ENCODE measurements at regions not wholly inside any gene's neighbourhood (a gene's known extent, or its start where the extent isn't known, plus 50 kb on each side); places are given as distances from the start of the nearest gene placed in this dataset.

DNA sequence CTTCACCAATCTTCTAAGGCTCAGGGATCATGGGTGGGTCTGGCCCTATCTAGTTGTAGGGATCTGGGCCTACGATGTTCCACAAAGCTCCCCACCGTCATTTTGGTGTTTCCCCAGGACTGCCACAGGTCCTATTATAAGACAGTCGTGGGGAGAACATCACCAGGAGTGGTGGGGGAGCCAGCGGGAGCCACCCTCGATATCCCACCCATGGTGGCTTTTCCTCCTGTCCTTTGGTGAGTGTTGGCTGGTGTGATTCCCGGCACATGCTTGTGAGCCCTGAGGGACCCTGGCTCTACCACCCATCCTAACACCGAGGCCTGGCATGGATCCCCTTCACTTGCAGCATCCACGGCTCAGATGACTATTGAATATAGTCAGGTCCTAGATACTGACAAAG lies 247.4 kb downstream of the ACTR3B start:
- TF ChIP-seq HNF4A (conservative IDR thresholded peaks at IDR 0.05): no peak
- TF ChIP-seq, protein P1, sequence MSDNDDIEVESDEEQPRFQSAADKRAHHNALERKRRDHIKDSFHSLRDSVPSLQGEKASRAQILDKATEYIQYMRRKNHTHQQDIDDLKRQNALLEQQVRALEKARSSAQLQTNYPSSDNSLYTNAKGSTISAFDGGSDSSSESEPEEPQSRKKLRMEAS (IDR thresholded peaks at IDR 0.05): no peak
- TF ChIP-seq, protein P2, sequence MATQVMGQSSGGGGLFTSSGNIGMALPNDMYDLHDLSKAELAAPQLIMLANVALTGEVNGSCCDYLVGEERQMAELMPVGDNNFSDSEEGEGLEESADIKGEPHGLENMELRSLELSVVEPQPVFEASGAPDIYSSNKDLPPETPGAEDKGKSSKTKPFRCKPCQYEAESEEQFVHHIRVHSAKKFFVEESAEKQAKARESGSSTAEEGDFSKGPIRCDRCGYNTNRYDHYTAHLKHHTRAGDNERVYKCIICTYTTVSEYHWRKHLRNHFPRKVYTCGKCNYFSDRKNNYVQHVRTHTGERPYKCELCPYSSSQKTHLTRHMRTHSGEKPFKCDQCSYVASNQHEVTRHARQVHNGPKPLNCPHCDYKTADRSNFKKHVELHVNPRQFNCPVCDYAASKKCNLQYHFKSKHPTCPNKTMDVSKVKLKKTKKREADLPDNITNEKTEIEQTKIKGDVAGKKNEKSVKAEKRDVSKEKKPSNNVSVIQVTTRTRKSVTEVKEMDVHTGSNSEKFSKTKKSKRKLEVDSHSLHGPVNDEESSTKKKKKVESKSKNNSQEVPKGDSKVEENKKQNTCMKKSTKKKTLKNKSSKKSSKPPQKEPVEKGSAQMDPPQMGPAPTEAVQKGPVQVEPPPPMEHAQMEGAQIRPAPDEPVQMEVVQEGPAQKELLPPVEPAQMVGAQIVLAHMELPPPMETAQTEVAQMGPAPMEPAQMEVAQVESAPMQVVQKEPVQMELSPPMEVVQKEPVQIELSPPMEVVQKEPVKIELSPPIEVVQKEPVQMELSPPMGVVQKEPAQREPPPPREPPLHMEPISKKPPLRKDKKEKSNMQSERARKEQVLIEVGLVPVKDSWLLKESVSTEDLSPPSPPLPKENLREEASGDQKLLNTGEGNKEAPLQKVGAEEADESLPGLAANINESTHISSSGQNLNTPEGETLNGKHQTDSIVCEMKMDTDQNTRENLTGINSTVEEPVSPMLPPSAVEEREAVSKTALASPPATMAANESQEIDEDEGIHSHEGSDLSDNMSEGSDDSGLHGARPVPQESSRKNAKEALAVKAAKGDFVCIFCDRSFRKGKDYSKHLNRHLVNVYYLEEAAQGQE (IDR thresholded peaks at IDR 0.05): no peak
- TF ChIP-seq, protein P3, sequence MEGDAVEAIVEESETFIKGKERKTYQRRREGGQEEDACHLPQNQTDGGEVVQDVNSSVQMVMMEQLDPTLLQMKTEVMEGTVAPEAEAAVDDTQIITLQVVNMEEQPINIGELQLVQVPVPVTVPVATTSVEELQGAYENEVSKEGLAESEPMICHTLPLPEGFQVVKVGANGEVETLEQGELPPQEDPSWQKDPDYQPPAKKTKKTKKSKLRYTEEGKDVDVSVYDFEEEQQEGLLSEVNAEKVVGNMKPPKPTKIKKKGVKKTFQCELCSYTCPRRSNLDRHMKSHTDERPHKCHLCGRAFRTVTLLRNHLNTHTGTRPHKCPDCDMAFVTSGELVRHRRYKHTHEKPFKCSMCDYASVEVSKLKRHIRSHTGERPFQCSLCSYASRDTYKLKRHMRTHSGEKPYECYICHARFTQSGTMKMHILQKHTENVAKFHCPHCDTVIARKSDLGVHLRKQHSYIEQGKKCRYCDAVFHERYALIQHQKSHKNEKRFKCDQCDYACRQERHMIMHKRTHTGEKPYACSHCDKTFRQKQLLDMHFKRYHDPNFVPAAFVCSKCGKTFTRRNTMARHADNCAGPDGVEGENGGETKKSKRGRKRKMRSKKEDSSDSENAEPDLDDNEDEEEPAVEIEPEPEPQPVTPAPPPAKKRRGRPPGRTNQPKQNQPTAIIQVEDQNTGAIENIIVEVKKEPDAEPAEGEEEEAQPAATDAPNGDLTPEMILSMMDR (IDR thresholded peaks at IDR 0.05; ENCODE audit: low read depth, low read length, missing input control): no peak
- TF ChIP-seq, protein P4, sequence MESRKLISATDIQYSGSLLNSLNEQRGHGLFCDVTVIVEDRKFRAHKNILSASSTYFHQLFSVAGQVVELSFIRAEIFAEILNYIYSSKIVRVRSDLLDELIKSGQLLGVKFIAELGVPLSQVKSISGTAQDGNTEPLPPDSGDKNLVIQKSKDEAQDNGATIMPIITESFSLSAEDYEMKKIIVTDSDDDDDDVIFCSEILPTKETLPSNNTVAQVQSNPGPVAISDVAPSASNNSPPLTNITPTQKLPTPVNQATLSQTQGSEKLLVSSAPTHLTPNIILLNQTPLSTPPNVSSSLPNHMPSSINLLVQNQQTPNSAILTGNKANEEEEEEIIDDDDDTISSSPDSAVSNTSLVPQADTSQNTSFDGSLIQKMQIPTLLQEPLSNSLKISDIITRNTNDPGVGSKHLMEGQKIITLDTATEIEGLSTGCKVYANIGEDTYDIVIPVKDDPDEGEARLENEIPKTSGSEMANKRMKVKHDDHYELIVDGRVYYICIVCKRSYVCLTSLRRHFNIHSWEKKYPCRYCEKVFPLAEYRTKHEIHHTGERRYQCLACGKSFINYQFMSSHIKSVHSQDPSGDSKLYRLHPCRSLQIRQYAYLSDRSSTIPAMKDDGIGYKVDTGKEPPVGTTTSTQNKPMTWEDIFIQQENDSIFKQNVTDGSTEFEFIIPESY (IDR thresholded peaks at IDR 0.05): no peak

Measured in liver (tissue), 3 donors.